Neural progenitor cell (in vitro differentiated cells): ENCODE measurements at regions not wholly inside any gene's neighbourhood (a gene's known extent, or its start where the extent isn't known, plus 50 kb on each side); places are given as distances from the start of the nearest gene placed in this dataset.
"Not testable (repeated sequence)": the region's sequence is repeated elsewhere in the genome, so short reads cannot be mapped to it uniquely, and the experiment has no call there.

Experiments
- DNase-seq: peaks from one replicate; pipeline ENCODE4 v3.0.0-alpha.2; 2016; ENCODE audit warnings: low spot score
- H2AFZ ChIP-seq: fragments of 200-600 bp; sonication (generic); replicated peaks from 2 replicates; pipeline ENCODE4 v1.6.1; 2016; ENCODE audit warnings: antibody characterized with exemption
- H3F3A ChIP-seq: fragments of 200-600 bp; sonication (generic); 2 replicates; pipeline ENCODE4 v1.6.1; 2016; ENCODE audit warnings: antibody characterized with exemption, low read depth
- H3K27ac ChIP-seq: fragments of 200-600 bp; sonication (generic); 2 replicates; pipeline ENCODE4 v1.5.1; 2016; ENCODE audit warnings: mild to moderate bottlenecking
- H3K27me3 ChIP-seq: fragments of 200-600 bp; sonication (generic); 2 replicates; pipeline ENCODE4 v1.6.1; 2016; ENCODE audit warnings: mild to moderate bottlenecking, moderate library complexity
- H3K36me3 ChIP-seq: fragments of 200-600 bp; sonication (generic); 2 replicates; pipeline ENCODE4 v1.5.1; 2016
- H3K4me1 ChIP-seq: fragments of 200-600 bp; sonication (generic); 2 replicates; pipeline ENCODE4 v1.6.1; 2016; ENCODE audit warnings: mixed run types
- H3K4me2 ChIP-seq: fragments of 200-600 bp; sonication (generic); 2 replicates; pipeline ENCODE4 v1.6.1; 2016
- H3K4me3 ChIP-seq: fragments of 200-600 bp; sonication (generic); 2 replicates; pipeline ENCODE4 v1.5.1; 2016
- H3K79me2 ChIP-seq: fragments of 200-600 bp; sonication (generic); 2 replicates; pipeline ENCODE4 v1.6.1; 2016; ENCODE audit warnings: low read depth
- H3K9ac ChIP-seq: fragments of 200-600 bp; sonication (generic); 2 replicates; pipeline ENCODE4 v1.6.1; 2016
- H3K9me3 ChIP-seq: fragments of 200-600 bp; sonication (generic); 2 replicates; pipeline ENCODE4 v1.5.1; 2016; ENCODE audit warnings: low read depth
- H4K20me1 ChIP-seq: fragments of 200-600 bp; sonication (generic); 2 replicates; pipeline ENCODE4 v1.6.1; 2016; ENCODE audit warnings: low read depth
- H3K27ac Mint-ChIP-seq: 3 replicates; pipeline ENCODE4 v1.8.0; 2021; ENCODE audit warnings: mixed read lengths
- H3K27me3 Mint-ChIP-seq: 2 replicates; pipeline ENCODE4 v1.8.0; 2022; ENCODE audit warnings: low read depth, mild to moderate bottlenecking, inconsistent platforms, moderate library complexity, mixed read lengths; ENCODE audit not compliant: insufficient read depth
- H3K36me3 Mint-ChIP-seq: 3 replicates; pipeline ENCODE4 v1.8.0; 2021; ENCODE audit warnings: mixed read lengths
- H3K4me1 Mint-ChIP-seq: 3 replicates; pipeline ENCODE4 v1.8.0; 2021; ENCODE audit warnings: mixed read lengths
- H3K4me3 Mint-ChIP-seq: 3 replicates; pipeline ENCODE4 v1.8.0; 2021; ENCODE audit warnings: mild to moderate bottlenecking, moderate library complexity, mixed read lengths
- H3K9me3 Mint-ChIP-seq: 3 replicates; pipeline ENCODE4 v1.8.0; 2020; ENCODE audit warnings: mixed read lengths
- CTCF ChIP-seq: fragments of 200-600 bp; sonication (generic); IDR thresholded peaks from 2 replicates; pipeline ENCODE4 v1.5.1; 2017; ENCODE audit warnings: antibody characterized with exemption, mild to moderate bottlenecking
- EZH2 ChIP-seq: fragments of 200-600 bp; sonication (generic); IDR thresholded peaks from 2 replicates; pipeline ENCODE4 v1.6.1; 2017; ENCODE audit warnings: antibody characterized with exemption, mild to moderate bottlenecking, moderate library complexity
- EZH2phosphoT487 ChIP-seq: fragments of 200-600 bp; sonication (generic); IDR thresholded peaks from 2 replicates; pipeline ENCODE4 v1.6.1; 2017; ENCODE audit warnings: antibody characterized with exemption

DNA sequence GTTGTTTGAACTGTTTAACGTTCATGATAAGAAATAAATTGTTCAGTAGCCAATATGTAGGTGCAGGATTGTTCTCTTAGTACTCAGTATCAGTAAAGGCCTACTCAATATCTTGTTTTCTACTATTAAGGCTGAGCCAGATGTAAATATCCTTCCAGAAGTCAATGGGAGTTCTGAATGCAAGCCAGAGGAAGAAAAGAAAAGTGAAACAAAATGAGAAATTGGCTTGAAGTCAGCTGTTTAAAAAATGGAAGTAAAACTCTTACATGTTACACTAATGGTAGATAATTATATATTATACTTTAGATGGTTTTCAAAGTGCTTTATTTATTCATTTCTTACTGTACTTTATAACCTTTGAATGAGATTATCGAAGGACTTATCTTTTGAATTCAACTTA lies 1417.9 kb downstream of the ADGRL3 start:
- Histone ChIP-seq H3K9ac (no peak overlapping the region), H3K4me3 (no peak overlapping the region), H3K27ac (no peak overlapping the region), H4K20me1 (no peaks in the 10 kb centered on the region), H2AFZ (no peak overlapping the region), H3K9me3 (no peaks in the 10 kb centered on the region), H3K27me3 (no peaks in the 10 kb centered on the region), H3F3A (no peaks in the 10 kb centered on the region), H3K4me1 (no peaks in the 10 kb centered on the region), H3K79me2 (no peaks in the 10 kb centered on the region), H3K36me3 (no peaks in the 10 kb centered on the region), H3K4me2 (no peak overlapping the region)
- no peak for DNase-seq
- Mint-ChIP-seq H3K4me1 (no peaks in the 10 kb centered on the region), H3K36me3 (no peaks in the 10 kb centered on the region), H3K9me3 (no peaks in the 10 kb centered on the region), H3K27ac (no peak overlapping the region), H3K27me3 (peaks cover 2% of the 10 kb centered on the region), H3K4me3 (no peak overlapping the region)
- TF ChIP-seq EZH2 = no peak

- Histone ChIP-seq H3K4me2 (no peak overlapping the region), H3K27me3 (no peaks in the 10 kb centered on the region), H3K4me1 (no peaks in the 10 kb centered on the region), H2AFZ (peak overlapping the region; percentile 40), H3K27ac (no peak overlapping the region), H3K4me3 (no peak overlapping the region), H3K36me3 (no peaks in the 10 kb centered on the region), H3F3A (no peaks in the 10 kb centered on the region), H3K79me2 (no peaks in the 10 kb centered on the region), H3K9me3 (no peaks in the 10 kb centered on the region), H4K20me1 (no peaks in the 10 kb centered on the region), H3K9ac (no peak overlapping the region)
- TF ChIP-seq EZH2phosphoT487 (no peak), CTCF (no peak), EZH2 (no peak)
- Mint-ChIP-seq H3K27ac (no peak overlapping the region), H3K36me3 (no peaks in the 10 kb centered on the region), H3K27me3 (no peaks in the 10 kb centered on the region), H3K4me3 (no peak overlapping the region), H3K9me3 (peaks cover 3% of the 10 kb centered on the region), H3K4me1 (no peaks in the 10 kb centered on the region)
- no peak for DNase-seq
These were observed 1401.6 kb downstream of the ADGRL3 start for GRCh38 chr4:62601737-62602136.

DNA sequence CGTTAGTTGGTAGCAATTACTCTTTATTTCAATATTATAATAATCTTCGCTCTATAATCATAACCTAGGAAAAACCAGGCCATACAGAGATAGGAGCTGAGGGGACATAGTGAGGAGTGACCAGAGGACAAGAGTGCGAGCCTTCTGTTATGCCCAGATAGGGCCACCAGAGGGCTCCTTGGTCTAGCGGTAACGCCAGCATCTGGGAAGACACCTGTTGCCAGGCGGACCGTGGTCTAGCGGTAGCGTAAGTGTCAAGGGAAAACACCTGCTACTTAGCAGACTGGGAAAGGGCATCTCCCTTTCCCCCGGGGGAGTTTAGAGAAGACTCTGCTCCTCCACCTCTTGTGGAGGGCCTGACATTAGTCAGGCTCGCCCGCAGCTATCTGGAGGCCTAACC lies 1395.1 kb downstream of the ADGRL3 start:
- not testable (repeated sequence) for H3K27ac Mint-ChIP-seq, H4K20me1 ChIP-seq, H3K27me3 Mint-ChIP-seq, H3K79me2 ChIP-seq, H3K9me3 Mint-ChIP-seq, H3K36me3 Mint-ChIP-seq, H3K4me3 ChIP-seq, H3K4me1 ChIP-seq, H3K9me3 ChIP-seq, H3F3A ChIP-seq, H2AFZ ChIP-seq, H3K4me2 ChIP-seq, H3K4me3 Mint-ChIP-seq, H3K9ac ChIP-seq, H3K36me3 ChIP-seq, H3K4me1 Mint-ChIP-seq, H3K27ac ChIP-seq, H3K27me3 ChIP-seq
- TF ChIP-seq CTCF = peak; percentile 62
- DNase-seq = peak; percentile 45

GRCh38 chr4:62591756-62592155 lies 1391.6 kb downstream of the ADGRL3 start:
- Histone ChIP-seq H2AFZ (no peak overlapping the region), H3K36me3 (no peaks in the 10 kb centered on the region), H3K9me3 (no peaks in the 10 kb centered on the region), H3K27ac (no peak overlapping the region), H3K4me3 (no peak overlapping the region), H4K20me1 (no peaks in the 10 kb centered on the region), H3K4me1 (no peaks in the 10 kb centered on the region), H3K27me3 (no peaks in the 10 kb centered on the region), H3K9ac (no peak overlapping the region), H3K4me2 (no peak overlapping the region), H3K79me2 (no peaks in the 10 kb centered on the region), H3F3A (no peaks in the 10 kb centered on the region)
- DNase-seq = no peak
- no peaks in the 10 kb centered on the region for H3K4me1 Mint-ChIP-seq
- TF ChIP-seq EZH2phosphoT487 (no peak), CTCF (no peak), EZH2 (no peak)
- peaks cover 11% of the 10 kb centered on the region for H3K9me3 Mint-ChIP-seq
- no peak overlapping the region for H3K27ac Mint-ChIP-seq
- H3K36me3 Mint-ChIP-seq = peaks cover 2% of the 10 kb centered on the region
- peaks cover 4% of the 10 kb centered on the region for H3K27me3 Mint-ChIP-seq
- no peak overlapping the region for H3K4me3 Mint-ChIP-seq
